HUES48 (cell line): ENCODE measurements at regions not wholly inside any gene's neighbourhood (a gene's known extent, or its start where the extent isn't known, plus 50 kb on each side); places are given as distances from the start of the nearest gene placed in this dataset.
A peak's percentile ranks its signal among the peaks of the same experiment; 100 is the strongest.

ENCODE experiments used
- H3K27ac ChIP-seq: one replicate; pipeline ENCODE4 v1.7.0; 2013; ENCODE audit warnings: low read depth, low read length, inconsistent platforms
- H3K27me3 ChIP-seq: 2 replicates; pipeline ENCODE4 v1.6.1; 2013; ENCODE audit warnings: mild to moderate bottlenecking, low read length; ENCODE audit not compliant: control insufficient read depth, insufficient read depth
- H3K36me3 ChIP-seq: 2 replicates; pipeline ENCODE4 v1.6.1; 2013; ENCODE audit warnings: low read length; ENCODE audit not compliant: control insufficient read depth, insufficient read depth
- H3K4me1 ChIP-seq: 2 replicates; pipeline ENCODE4 v1.6.1; 2013; ENCODE audit warnings: mild to moderate bottlenecking, low read length; ENCODE audit not compliant: control insufficient read depth, insufficient read depth
- H3K4me3 ChIP-seq: 2 replicates; pipeline ENCODE4 v1.5.1; 2013; ENCODE audit warnings: mild to moderate bottlenecking, low read depth, low read length
- H3K9ac ChIP-seq: 2 replicates; pipeline ENCODE4 v1.6.1; 2013; ENCODE audit warnings: mild to moderate bottlenecking, low read depth, low read length, moderate library complexity
- H3K9me3 ChIP-seq: 2 replicates; pipeline ENCODE4 v1.6.1; 2013; ENCODE audit warnings: low read length; ENCODE audit not compliant: control insufficient read depth, insufficient read depth

DNA sequence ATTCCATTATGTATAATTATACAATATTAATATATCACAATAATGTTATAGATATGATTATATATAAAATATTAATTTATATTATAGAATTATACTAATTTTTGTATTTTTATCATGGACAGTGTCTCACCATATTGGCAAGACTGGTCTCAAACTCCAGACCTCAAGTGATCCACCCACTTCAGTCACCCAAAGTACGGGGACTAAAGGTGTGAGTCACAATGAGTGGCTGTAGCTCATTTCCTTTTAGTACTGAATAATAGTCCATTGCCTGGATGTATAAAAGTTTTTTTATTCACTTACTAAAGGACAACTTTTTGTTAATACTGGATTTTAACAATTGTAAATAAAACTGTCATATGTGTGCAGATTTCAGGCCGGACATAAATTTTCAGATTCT is 417.6 kb upstream of the LINC00305 start:
- H3K27me3 ChIP-seq: no peaks in the 10 kb centered on the region
- H3K9ac ChIP-seq: no peak overlapping the region

GRCh38 chr18:64562651-64563050 is 413.8 kb upstream of the LINC00305 start:
- no peaks in the 10 kb centered on the region for H3K4me1 ChIP-seq
- H3K27ac ChIP-seq: no peak overlapping the region
- H3K27me3 ChIP-seq: no peaks in the 10 kb centered on the region
- H3K9ac ChIP-seq: no peak overlapping the region
- H3K36me3 ChIP-seq: no peaks in the 10 kb centered on the region
- no peak overlapping the region for H3K4me3 ChIP-seq
- H3K9me3 ChIP-seq: peaks cover 3% of the 10 kb centered on the region; the same call in 1 of the 2 replicates

More for the DNA sequence above, 417.6 kb upstream of the LINC00305 start:
- Histone ChIP-seq H3K36me3 (no peaks in the 10 kb centered on the region), H3K9me3 (peaks cover 6% of the 10 kb centered on the region), H3K27ac (no peak overlapping the region), H3K4me3 (no peak overlapping the region), H3K4me1 (no peaks in the 10 kb centered on the region)

DNA sequence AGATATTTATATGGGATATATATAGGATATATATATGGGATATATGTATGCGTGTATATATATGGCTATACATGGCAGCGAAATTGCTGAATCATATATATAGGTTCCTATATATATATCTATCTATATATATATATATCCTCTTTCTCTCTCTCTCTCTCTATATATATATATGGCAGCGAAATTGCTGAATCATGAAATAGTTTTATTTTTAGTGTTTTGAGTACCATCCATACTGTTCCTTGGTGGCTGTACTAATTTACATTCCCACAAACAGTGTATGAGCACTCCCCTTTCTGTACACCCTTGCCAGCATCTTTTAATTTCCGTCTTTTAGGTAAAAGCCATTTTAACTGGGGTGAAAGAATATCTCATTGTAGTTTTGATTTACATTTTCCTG is 397.6 kb upstream of the LINC00305 start:
- no peak overlapping the region for H3K4me3 ChIP-seq
- H3K27ac ChIP-seq: no peak overlapping the region
- H3K27me3 ChIP-seq: no peaks in the 10 kb centered on the region
- H3K9ac ChIP-seq: no peak overlapping the region
- no peaks in the 10 kb centered on the region for H3K4me1 ChIP-seq
- no peaks in the 10 kb centered on the region for H3K9me3 ChIP-seq
- no peaks in the 10 kb centered on the region for H3K36me3 ChIP-seq

- Histone ChIP-seq H3K9ac (no peak overlapping the region), H3K4me3 (no peak overlapping the region), H3K27ac (peak overlapping the region; percentile 21), H3K4me1 (peaks cover 20% of the 10 kb centered on the region), H3K27me3 (no peaks in the 10 kb centered on the region), H3K9me3 (no peaks in the 10 kb centered on the region), H3K36me3 (no peaks in the 10 kb centered on the region)
Observed at GRCh38 chr18:64539847-64540246, 391.0 kb upstream of the LINC00305 start.

GRCh38 chr18:64528646-64529045 is 379.8 kb upstream of the LINC00305 start:
- Histone ChIP-seq H3K9ac (no peak overlapping the region), H3K9me3 (peaks cover 4% of the 10 kb centered on the region; the same call in 1 of the 2 replicates), H3K36me3 (no peaks in the 10 kb centered on the region), H3K27me3 (no peaks in the 10 kb centered on the region), H3K27ac (no peak overlapping the region), H3K4me1 (no peaks in the 10 kb centered on the region), H3K4me3 (no peak overlapping the region)

- Histone ChIP-seq H3K36me3 (no peaks in the 10 kb centered on the region), H3K4me3 (no peak overlapping the region), H3K4me1 (no peaks in the 10 kb centered on the region)
Observed at GRCh38 chr18:64519201-64519600, 370.3 kb upstream of the LINC00305 start.

DNA sequence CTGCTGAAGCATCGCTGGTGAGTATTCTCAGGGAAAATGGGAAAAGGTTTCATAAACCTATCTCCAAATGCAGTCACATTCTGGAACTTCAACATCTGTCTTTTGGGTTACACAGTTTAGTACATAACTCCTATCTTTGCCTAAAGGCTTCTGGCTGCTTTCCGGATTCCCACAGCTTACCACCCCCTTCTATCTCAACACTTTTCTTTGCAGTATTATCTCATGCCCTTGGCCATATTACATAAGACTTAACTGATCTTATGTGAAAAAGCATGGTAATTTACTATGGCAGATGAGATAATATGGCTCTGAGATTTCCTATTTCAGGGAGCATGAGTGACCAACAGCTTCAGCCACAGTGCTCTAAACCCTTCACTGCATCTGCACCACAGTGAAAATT is 369.3 kb upstream of the LINC00305 start:
- Histone ChIP-seq H3K9ac (no peak overlapping the region), H3K36me3 (no peaks in the 10 kb centered on the region), H3K27me3 (no peaks in the 10 kb centered on the region), H3K27ac (no peak overlapping the region), H3K4me1 (no peaks in the 10 kb centered on the region), H3K9me3 (no peaks in the 10 kb centered on the region), H3K4me3 (no peak overlapping the region)

More at GRCh38 chr18:64519201-64519600, 370.3 kb upstream of the LINC00305 start:
- no peak overlapping the region for H3K27ac ChIP-seq
- no peak overlapping the region for H3K9ac ChIP-seq
- H3K27me3 ChIP-seq: no peaks in the 10 kb centered on the region
- H3K9me3 ChIP-seq: no peaks in the 10 kb centered on the region

- H3K36me3 ChIP-seq: no peaks in the 10 kb centered on the region
- no peaks in the 10 kb centered on the region for H3K4me1 ChIP-seq
- H3K27ac ChIP-seq: no peak overlapping the region
- H3K9me3 ChIP-seq: no peaks in the 10 kb centered on the region
- no peaks in the 10 kb centered on the region for H3K27me3 ChIP-seq
- H3K9ac ChIP-seq: no peak overlapping the region
- H3K4me3 ChIP-seq: no peak overlapping the region
Observed at GRCh38 chr18:64513401-64513800, 364.5 kb upstream of the LINC00305 start.

- Histone ChIP-seq H3K9ac (no peak overlapping the region), H3K27ac (no peak overlapping the region), H3K36me3 (no peaks in the 10 kb centered on the region), H3K4me3 (no peak overlapping the region), H3K4me1 (no peaks in the 10 kb centered on the region), H3K9me3 (no peaks in the 10 kb centered on the region), H3K27me3 (no peaks in the 10 kb centered on the region)
Observed at GRCh38 chr18:64490207-64490606, 341.3 kb upstream of the LINC00305 start.

- Histone ChIP-seq H3K27me3 (no peaks in the 10 kb centered on the region), H3K4me3 (no peak overlapping the region), H3K4me1 (no peaks in the 10 kb centered on the region), H3K9me3 (no peaks in the 10 kb centered on the region), H3K27ac (no peak overlapping the region), H3K9ac (no peak overlapping the region), H3K36me3 (no peaks in the 10 kb centered on the region)
Observed at GRCh38 chr18:64488698-64489097, 339.8 kb upstream of the LINC00305 start.

- H3K36me3 ChIP-seq: no peaks in the 10 kb centered on the region
- H3K4me1 ChIP-seq: no peaks in the 10 kb centered on the region
- no peak overlapping the region for H3K27ac ChIP-seq
- no peaks in the 10 kb centered on the region for H3K9me3 ChIP-seq
- H3K4me3 ChIP-seq: no peak overlapping the region
- no peak overlapping the region for H3K9ac ChIP-seq
- no peaks in the 10 kb centered on the region for H3K27me3 ChIP-seq
Observed at GRCh38 chr18:64474773-64475172, 325.9 kb upstream of the LINC00305 start.

GRCh38 chr18:64474255-64474654 is 325.4 kb upstream of the LINC00305 start:
- Histone ChIP-seq H3K9ac (no peak overlapping the region), H3K27me3 (no peaks in the 10 kb centered on the region), H3K36me3 (no peaks in the 10 kb centered on the region), H3K4me3 (no peak overlapping the region), H3K27ac (no peak overlapping the region), H3K9me3 (no peaks in the 10 kb centered on the region), H3K4me1 (no peaks in the 10 kb centered on the region)
